CD4-positive, alpha-beta T cell treated with Interleukin-2 at 100 ng/mL for 4 hours (primary cell): ENCODE measurements at regions not wholly inside any gene's neighbourhood (a gene's known extent, or its start where the extent isn't known, plus 50 kb on each side); places are given as distances from the start of the nearest gene placed in this dataset.
"Not testable (repeated sequence)": the region's sequence is repeated elsewhere in the genome, so short reads cannot be mapped to it uniquely, and the experiment has no call there.

Experiments
- DNase-seq: peaks from one replicate; pipeline ENCODE4 v3.0.0-alpha.2; 2020; ENCODE audit warnings: low spot score

GRCh38 chr13:97726664-97727280 is 226.7 kb upstream of the IPO5 start:
- no peak for DNase-seq

GRCh38 chr13:97727991-97728390 is 225.5 kb upstream of the IPO5 start:
- no peak for DNase-seq

GRCh38 chr13:97736436-97736835 is 217.0 kb upstream of the IPO5 start:
- no peak for DNase-seq

- no peak for DNase-seq
These were observed 211.4 kb upstream of the IPO5 start for GRCh38 chr13:97742084-97742483.

- no peak for DNase-seq
These were observed 209.5 kb upstream of the IPO5 start for GRCh38 chr13:97743938-97744337.

GRCh38 chr13:97746649-97747048 is 206.8 kb upstream of the IPO5 start:
- DNase-seq, result no peak

- DNase-seq, result no peak
These were observed 204.3 kb upstream of the IPO5 start for GRCh38 chr13:97749174-97749573.

GRCh38 chr13:97751477-97751876 is 202.0 kb upstream of the IPO5 start:
- no peak for DNase-seq

- DNase-seq, result no peak
These were observed 200.4 kb upstream of the IPO5 start for GRCh38 chr13:97752961-97753668.

- DNase-seq, result no peak
These were observed 199.4 kb upstream of the IPO5 start for GRCh38 chr13:97753942-97754670.

GRCh38 chr13:97757807-97758206 is 195.7 kb upstream of the IPO5 start:
- DNase-seq, result no peak

- DNase-seq, result no peak
These were observed 195.2 kb upstream of the IPO5 start for GRCh38 chr13:97758317-97758716.

- no peak for DNase-seq
These were observed 191.5 kb upstream of the IPO5 start for GRCh38 chr13:97761796-97762540.

- DNase-seq, result no peak
These were observed 186.7 kb upstream of the IPO5 start for GRCh38 chr13:97766749-97767148.

GRCh38 chr13:97768134-97768533 is 185.3 kb upstream of the IPO5 start:
- no peak for DNase-seq

GRCh38 chr13:97770231-97770630 is 183.2 kb upstream of the IPO5 start:
- DNase-seq, result not testable (repeated sequence)

GRCh38 chr13:97772466-97772865 is 181.0 kb upstream of the IPO5 start:
- DNase-seq, result not testable (repeated sequence)

- not testable (repeated sequence) for DNase-seq
These were observed 178.9 kb upstream of the IPO5 start for GRCh38 chr13:97774391-97775100.

- DNase-seq, result no peak
These were observed 173.0 kb upstream of the IPO5 start for GRCh38 chr13:97780486-97780885.

- no peak for DNase-seq
These were observed 171.6 kb upstream of the IPO5 start for GRCh38 chr13:97781891-97782305.

- DNase-seq, result no peak
These were observed 167.0 kb upstream of the IPO5 start for GRCh38 chr13:97786510-97786909.

GRCh38 chr13:97797553-97797952 is 155.9 kb upstream of the IPO5 start:
- DNase-seq, result no peak
